ENCODE measurements at regions not wholly inside any gene's neighbourhood (a gene's known extent, or its start where the extent isn't known, plus 50 kb on each side); places are given as distances from the start of the nearest gene placed in this dataset.

- TF ChIP-seq CTCF (IDR thresholded peaks at IDR 0.05) (no peak), POLR2A (IDR thresholded peaks at IDR 0.05) (no peak), POLR2AphosphoS5 (IDR thresholded peaks at IDR 0.05) (no peak)
These were observed 110.9 kb downstream of the TOMM20 start for GRCh38 chr1:235017719-235018118.
